GM19463 (cell line): ENCODE measurements at regions not wholly inside any gene's neighbourhood (a gene's known extent, or its start where the extent isn't known, plus 50 kb on each side); places are given as distances from the start of the nearest gene placed in this dataset.

Experiments
- ATAC-seq: cut with Tn5 transposase; IDR thresholded peaks from one replicate; pipeline ENCODE4 v1.9.1; 2021; ENCODE audit warnings: mild to moderate bottlenecking, moderate library complexity; ENCODE audit not compliant: unreplicated experiment

DNA sequence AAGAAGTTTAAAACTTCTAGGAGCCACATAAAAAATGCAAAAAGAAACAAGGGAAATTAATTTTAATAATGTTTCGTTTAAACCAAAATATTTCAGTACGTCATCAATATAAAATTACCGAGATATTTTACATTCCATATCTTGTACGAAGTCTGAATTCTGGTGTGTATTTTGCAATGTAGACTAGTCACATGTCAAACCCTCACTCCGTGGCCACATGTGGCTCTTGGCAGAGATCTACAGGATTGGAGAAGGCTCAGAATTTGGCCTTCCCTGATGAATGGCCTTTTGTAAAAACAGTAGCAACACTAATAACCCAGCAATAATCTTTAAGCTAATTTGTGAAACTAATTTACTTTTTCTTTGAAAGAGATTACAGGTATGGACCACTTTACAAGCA is 217.1 kb downstream of the PRL start:
- no peak for ATAC-seq

- ATAC-seq: peak; percentile 93
These were observed 215.1 kb downstream of the PRL start for GRCh38 chr6:22081709-22082108.

- ATAC-seq: no peak
These were observed 214.6 kb downstream of the PRL start for GRCh38 chr6:22082218-22082617.

- no peak for ATAC-seq
These were observed 213.7 kb downstream of the PRL start for GRCh38 chr6:22083119-22083518.

DNA sequence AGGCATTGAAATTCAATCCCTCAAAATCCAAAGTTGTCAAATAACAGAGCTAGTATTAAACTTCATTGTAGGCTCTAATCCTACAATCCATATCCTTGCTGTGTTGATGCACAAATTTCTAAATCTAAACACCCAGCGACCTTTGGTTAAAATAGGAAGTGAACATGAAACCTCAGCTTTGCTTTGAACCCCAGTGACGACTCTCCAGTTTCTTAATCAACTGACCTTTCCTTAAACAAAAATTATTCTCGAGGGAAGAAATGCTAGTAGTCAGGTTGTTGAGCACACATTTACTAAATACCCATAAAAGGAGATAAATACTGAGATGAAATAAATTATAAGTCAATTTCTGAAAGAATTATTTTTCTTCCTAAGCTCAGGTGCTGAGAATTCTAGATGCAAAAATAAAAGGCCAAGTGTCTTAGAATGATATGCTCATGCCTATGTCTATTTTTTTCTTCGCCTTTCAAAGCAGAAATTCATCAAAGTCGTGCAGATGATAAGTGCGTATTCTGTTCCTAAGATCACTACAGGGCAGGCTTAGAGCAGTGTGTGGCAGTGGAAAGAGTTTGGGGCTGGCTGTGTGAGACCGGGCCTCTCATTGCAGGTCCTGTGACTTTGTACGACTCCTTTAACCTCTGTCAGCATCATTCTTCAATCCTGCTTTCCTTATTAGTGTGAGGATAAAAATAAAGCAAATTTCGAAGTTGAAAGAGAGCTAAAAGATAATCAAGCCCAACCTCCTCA is 208.7 kb downstream of the PRL start:
- ATAC-seq: no peak

DNA sequence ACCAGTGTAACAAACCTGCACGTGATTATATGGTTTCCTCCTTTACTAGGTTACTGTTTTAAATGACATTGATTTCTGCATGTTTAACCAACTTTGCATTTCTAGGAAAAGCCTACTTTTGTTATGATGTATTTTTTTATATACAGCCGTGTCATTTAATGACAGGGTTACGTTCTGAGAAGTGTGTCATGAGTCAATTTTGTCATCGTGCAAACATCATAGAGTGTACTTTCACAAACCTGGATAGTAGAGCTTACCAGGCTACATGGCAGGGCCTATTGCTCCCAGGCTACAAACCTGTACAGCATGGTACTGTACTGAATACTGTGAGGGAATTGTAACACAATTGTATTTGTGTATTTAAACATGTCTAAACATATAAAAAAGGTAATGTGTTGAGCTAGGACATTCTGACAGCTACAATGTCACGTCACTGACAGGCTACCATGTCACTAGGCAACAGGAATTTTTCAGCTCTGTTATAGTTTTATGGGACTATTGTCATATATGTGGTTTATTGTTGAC is 205.3 kb downstream of the PRL start:
- ATAC-seq: no peak

GRCh38 chr6:22095836-22096235 is 201.0 kb downstream of the PRL start:
- no peak for ATAC-seq

DNA sequence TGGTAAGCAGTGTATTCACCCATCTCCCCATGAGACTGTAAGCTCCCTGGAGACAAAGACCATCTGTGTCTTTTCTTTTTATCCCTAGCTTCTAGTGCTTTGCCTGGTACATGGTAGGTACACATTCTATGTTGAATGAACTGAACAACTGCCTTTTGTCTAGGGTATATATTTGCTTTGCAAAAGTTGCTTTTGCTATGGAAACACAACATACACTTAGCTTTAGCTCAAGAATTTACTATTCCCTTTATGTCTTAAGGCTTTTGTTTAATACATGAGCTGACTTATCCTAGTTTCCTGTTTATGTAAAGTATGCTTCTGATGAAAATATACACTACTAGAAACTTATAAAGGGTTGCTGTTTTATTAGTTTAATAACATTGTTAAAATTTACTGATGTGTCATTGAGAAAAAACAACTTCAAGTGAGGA is 198.2 kb downstream of the PRL start:
- no peak for ATAC-seq

DNA sequence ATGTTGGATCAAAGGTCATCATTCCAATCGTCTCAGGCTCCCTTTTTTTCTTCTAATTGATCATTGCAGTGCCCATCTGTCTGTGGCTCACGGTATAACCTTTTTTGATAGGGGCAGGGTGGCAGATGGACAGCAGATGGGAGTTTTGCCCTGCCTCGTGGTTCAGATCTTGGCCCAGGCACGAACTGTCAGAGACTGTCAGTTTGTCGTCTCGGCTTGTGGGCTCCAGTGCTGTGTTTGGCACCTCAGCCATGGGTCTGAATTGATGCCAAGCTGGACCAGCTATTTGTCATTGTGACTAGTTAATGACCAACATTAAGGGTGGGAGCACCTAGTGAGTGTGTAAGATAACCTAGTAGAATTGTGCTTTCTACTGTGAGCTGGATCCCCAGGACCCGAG is 197.6 kb downstream of the PRL start:
- no peak for ATAC-seq

DNA sequence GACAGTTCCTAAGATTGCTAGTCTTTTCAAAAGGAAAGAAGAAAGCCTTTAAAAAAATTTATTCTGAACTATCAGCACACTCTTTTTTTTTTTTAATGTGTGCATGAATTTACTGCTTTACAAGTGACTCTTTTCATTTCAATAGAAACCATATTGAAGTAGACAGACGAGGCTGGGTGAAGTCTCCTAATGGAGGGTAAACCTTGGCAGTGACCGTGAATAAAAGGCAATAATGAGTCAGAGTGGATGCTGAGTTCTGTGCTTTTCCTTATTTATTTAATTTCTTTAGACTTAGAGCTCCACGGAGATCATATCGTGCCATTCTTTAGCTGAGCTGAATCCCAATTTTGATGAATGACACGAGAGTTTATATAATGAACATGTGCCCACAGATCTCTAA is 196.9 kb downstream of the PRL start:
- ATAC-seq: no peak

DNA sequence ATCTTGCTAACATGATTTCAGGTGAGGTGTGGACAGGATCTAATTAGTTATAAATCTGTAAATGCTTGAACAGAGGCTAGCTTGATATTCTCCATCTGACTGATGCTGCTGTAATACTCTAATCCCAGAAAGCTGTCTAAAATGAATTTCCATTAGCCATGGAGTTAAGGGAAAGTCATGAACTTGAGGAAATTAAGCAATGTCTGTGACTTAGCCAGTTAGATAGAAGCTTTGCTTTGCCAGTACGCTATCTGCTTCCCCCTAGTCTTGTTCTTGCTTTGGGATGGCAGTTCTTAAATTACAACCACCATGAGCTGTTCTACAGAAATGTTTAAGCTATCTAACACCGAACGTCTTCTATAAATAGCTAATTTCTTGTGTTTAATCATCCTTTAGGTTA is 195.7 kb downstream of the PRL start:
- ATAC-seq: no peak

DNA sequence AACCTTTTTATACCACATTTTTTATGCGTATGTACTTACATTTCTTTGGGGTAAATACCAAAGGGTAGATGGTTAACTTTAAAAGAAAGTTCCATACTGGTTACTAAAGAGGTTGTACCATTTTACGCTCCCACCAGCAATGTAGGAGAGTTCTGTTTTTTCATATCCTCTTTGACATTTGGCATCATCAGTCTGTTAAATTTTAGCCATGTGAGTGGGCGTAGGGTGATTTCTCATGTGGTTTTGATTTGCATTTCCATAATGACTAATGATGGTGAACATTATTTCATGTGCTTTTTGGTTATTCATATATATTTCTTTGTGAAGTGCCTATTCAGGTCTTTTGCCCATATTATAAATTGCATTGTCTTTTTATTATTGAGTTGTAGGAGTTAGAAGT is 194.2 kb downstream of the PRL start:
- ATAC-seq: peak; percentile 92

GRCh38 chr6:22106451-22106850 is 190.4 kb downstream of the PRL start:
- no peak for ATAC-seq

DNA sequence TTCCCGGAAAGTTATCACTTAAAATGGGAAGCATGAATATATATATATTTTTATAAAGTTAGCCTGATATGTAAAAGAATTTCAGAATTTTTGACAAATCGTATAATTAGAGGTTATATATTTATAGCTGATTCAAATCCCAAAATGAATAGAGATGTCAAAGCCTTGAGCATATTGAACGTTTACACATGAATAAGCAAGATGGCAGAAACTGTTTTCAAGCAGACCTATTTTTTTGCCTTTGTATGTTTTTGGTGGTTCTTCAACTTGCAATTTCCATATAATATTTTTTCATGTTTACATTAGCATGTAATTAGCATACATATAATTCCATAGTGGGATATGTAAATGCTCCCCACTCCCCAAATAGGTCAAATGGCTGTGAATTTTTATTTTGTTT is 189.9 kb downstream of the PRL start:
- ATAC-seq: no peak

DNA sequence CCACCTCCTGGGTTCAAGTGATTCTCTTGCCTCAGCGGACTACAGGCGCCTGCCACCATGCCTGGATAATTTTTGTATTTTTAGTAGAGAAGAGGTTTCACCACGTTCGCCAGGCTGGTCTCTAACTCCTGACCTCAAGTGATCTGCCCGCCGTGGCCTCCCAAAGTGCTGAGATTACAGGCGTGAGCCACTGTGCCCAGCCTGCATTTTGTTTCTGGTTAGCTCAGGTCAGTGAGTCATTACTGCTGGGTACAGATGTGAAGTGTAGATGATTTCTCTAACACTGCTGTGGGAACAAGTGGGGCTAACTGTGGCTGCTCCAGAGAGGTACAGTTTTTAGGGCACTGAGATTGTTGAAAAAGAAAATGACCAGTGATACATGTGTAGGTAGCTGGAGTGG is 188.6 kb downstream of the PRL start:
- ATAC-seq: no peak

- ATAC-seq: no peak
These were observed 186.8 kb downstream of the PRL start for GRCh38 chr6:22110061-22110460.

DNA sequence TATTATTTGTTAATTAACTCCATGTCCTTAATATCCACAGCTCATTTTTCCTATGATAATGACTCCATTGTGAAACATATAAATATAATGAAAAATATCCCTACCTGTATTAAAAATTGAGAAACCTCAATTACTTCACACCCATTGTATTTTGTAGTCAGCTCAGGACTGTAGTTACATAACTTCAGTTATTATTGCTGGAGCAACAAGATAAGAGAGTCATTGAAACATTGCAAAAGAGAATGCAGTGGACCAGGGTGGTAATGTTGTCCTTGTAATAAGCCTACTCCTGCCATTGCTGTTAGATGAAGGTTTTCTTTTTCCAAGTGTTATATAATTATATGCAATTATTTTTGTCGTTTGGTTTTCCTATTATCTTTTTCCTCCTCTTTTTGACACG is 184.4 kb downstream of the PRL start:
- no peak for ATAC-seq

DNA sequence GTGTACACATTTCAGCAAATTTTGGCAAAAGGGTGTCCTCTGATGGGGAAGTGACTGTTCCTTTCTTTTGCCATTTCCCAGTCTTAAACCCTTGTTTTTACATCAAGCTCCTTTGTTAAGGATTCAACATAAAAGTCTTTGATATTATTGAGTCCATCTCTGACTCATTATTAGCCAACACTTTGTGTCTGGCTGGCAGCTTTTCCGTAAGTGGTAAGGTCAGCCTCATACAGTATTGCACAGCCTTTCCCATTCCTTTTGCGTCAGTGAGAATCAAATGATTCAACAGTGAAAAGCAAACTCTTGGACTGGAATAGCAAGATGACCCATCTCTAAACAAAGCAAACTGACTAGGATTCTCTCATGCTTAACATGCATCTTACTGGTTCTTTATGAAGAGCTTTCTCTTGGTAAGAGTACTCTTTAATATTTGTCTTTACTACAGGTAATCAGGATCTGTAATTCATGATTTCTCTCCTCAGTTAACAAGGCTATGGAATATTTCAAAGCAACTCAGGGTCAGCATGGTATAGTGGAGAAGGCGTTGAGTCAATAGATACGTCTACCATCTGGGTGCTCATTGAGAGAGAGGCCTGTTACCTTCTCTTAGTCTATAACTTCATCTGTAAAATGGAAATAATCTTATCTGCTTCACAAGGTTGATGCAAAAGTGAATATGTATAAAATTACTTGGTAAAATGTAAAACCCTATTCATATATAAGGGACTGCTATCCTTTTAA is 183.6 kb downstream of the PRL start:
- ATAC-seq: no peak

GRCh38 chr6:22115559-22115958 is 181.3 kb downstream of the PRL start:
- ATAC-seq: no peak

DNA sequence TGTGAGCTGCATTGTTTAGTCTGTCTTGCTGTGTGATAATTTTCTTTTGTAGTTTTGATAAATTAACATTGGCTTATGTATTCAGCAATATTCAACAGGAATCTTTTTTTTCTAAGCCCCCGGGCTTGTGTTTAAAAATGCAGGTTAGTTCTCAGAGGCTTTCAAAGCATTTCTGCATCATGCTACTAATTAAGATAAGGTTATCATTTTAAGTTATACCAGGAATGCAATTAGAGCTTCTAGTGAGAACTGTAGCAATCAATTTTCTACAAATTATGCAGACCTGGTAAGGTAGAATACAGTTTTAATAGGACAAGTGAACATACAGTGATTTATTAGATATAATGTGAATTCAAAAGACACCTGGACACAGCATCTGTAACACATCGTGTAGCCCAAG is 179.2 kb downstream of the PRL start:
- no peak for ATAC-seq

- no peak for ATAC-seq
These were observed 177.3 kb downstream of the PRL start for GRCh38 chr6:22119500-22119899.

- ATAC-seq: no peak
These were observed 172.1 kb downstream of the PRL start for GRCh38 chr6:22124756-22125155.
